ENCODE measurements at regions not wholly inside any gene's neighbourhood (a gene's known extent, or its start where the extent isn't known, plus 50 kb on each side); places are given as distances from the start of the nearest gene placed in this dataset.

DNA sequence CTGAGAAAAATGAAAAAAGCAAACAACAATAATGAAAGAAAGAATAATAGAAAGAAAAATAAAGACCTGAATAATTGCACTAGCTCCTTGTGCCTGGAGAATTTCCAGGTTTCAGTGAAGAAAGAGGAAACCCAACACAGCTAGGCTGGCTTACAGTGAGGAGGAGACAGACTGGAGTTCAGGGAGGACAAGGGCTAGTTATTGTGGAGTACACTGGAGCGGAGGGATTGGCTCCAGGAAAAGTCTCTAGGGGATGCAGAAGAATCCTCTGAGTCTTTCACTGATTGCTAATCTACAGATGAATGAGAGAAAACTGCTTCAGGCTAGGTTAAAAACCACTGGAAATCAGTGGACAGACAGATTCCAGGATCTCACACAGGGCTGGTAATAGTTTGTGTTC is 163.6 kb upstream of the RBMS1 start:
- TF ChIP-seq, protein P1, sequence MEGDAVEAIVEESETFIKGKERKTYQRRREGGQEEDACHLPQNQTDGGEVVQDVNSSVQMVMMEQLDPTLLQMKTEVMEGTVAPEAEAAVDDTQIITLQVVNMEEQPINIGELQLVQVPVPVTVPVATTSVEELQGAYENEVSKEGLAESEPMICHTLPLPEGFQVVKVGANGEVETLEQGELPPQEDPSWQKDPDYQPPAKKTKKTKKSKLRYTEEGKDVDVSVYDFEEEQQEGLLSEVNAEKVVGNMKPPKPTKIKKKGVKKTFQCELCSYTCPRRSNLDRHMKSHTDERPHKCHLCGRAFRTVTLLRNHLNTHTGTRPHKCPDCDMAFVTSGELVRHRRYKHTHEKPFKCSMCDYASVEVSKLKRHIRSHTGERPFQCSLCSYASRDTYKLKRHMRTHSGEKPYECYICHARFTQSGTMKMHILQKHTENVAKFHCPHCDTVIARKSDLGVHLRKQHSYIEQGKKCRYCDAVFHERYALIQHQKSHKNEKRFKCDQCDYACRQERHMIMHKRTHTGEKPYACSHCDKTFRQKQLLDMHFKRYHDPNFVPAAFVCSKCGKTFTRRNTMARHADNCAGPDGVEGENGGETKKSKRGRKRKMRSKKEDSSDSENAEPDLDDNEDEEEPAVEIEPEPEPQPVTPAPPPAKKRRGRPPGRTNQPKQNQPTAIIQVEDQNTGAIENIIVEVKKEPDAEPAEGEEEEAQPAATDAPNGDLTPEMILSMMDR (IDR thresholded peaks at IDR 0.05; ENCODE audit: insufficient read depth, low read length, poor library complexity, severe bottlenecking) = no peak
- DNase-seq (ENCODE audit: extremely low read depth, insufficient read length) = no peak
- Histone ChIP-seq H3K27me3 (replicated peaks; ENCODE audit: control insufficient read depth, insufficient read depth, low read length) (no peaks in the 10 kb centered on the region), H3K4me3 (replicated peaks; ENCODE audit: low read depth, low read length) (no peak overlapping the region), H3K36me3 (ENCODE audit: control insufficient read depth, insufficient read depth, low read length) (no peaks in the 10 kb centered on the region)

DNA sequence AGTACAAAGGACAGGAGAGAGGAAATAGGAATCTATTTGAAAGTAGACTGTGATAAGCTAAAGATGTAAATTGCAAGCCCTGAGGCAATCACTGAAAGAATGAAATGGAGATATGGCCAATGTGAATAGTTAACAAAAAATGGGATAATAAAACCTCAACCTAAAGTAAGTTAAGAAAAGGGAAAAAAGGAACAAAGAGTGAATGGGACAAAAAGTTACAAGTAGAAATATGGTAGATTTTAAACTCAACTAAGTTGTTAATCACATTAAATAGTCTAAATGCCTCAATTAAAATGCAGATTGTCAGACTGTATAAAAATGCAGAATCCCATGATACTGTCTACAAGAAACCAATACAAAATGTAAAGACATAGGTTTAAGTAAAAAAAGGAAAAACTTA is 165.2 kb upstream of the RBMS1 start:
- Histone ChIP-seq H3K4me3 (replicated peaks; ENCODE audit: low read depth, low read length) (no peak overlapping the region), H3K36me3 (ENCODE audit: control insufficient read depth, insufficient read depth, low read length) (no peaks in the 10 kb centered on the region), H3K27me3 (replicated peaks; ENCODE audit: control insufficient read depth, insufficient read depth, low read length) (no peaks in the 10 kb centered on the region)
- DNase-seq (ENCODE audit: extremely low read depth, insufficient read length) = no peak
- TF ChIP-seq, protein P1 (IDR thresholded peaks at IDR 0.05; ENCODE audit: insufficient read depth, low read length, poor library complexity, severe bottlenecking) = no peak

DNA sequence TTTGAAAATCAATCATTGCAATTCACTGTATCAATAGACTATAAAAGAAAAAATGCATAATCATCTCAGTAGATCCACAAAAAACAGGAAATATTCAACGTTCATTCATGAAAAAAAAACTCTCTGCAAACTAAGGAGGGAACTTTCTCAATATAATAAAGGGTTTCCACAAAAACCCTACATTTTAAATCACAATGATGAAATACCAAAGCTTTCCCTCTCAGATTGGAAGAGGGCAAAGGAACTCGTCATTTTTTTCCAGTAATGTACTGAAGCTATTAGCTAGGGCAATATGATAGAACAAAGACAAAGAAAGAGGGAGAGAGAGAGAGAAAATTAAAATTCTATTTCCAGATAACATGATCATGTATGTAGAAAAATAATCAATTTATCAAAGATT is 167.1 kb upstream of the RBMS1 start:
- no peak for DNase-seq (ENCODE audit: extremely low read depth, insufficient read length)
- H3K27me3 ChIP-seq (replicated peaks; ENCODE audit: control insufficient read depth, insufficient read depth, low read length) = no peaks in the 10 kb centered on the region
- TF ChIP-seq, protein P1 (IDR thresholded peaks at IDR 0.05; ENCODE audit: insufficient read depth, low read length, poor library complexity, severe bottlenecking) = no peak
- H3K4me3 ChIP-seq (replicated peaks; ENCODE audit: low read depth, low read length) = no peak overlapping the region
- H3K36me3 ChIP-seq (ENCODE audit: control insufficient read depth, insufficient read depth, low read length) = no peaks in the 10 kb centered on the region

DNA sequence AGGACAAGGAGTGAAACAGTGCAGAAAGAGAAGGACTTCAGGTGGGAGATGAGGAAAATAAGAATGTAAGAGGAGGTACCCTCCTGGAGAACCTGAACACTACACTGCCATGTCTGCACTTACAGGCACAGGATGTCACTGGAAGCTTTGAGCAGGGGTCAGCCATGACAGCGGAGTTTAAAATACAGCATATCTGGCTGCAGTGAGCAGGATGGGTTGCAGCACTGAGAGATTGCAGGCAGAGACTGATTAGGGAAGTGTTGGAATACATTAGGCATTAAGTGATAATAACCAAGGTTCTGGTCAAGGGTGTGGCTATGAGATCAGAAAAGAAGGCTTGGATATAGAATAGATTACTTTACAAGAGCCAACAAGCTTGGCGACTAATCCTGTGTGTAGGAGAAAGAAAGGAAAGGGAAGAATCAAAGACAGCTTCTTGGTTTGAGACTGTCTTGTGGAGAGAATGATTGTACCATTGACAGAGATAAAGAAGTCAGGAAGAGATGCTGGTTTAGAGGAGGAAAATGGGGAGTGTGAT is 171.1 kb upstream of the RBMS1 start:
- H3K27me3 ChIP-seq (replicated peaks; ENCODE audit: control insufficient read depth, insufficient read depth, low read length) = no peaks in the 10 kb centered on the region
- H3K4me3 ChIP-seq (replicated peaks; ENCODE audit: low read depth, low read length) = no peak overlapping the region
- no peaks in the 10 kb centered on the region for H3K36me3 ChIP-seq (ENCODE audit: control insufficient read depth, insufficient read depth, low read length)
- DNase-seq (ENCODE audit: extremely low read depth, insufficient read length) = no peak
- TF ChIP-seq, protein P1 (IDR thresholded peaks at IDR 0.05; ENCODE audit: insufficient read depth, low read length, poor library complexity, severe bottlenecking) = no peak

DNA sequence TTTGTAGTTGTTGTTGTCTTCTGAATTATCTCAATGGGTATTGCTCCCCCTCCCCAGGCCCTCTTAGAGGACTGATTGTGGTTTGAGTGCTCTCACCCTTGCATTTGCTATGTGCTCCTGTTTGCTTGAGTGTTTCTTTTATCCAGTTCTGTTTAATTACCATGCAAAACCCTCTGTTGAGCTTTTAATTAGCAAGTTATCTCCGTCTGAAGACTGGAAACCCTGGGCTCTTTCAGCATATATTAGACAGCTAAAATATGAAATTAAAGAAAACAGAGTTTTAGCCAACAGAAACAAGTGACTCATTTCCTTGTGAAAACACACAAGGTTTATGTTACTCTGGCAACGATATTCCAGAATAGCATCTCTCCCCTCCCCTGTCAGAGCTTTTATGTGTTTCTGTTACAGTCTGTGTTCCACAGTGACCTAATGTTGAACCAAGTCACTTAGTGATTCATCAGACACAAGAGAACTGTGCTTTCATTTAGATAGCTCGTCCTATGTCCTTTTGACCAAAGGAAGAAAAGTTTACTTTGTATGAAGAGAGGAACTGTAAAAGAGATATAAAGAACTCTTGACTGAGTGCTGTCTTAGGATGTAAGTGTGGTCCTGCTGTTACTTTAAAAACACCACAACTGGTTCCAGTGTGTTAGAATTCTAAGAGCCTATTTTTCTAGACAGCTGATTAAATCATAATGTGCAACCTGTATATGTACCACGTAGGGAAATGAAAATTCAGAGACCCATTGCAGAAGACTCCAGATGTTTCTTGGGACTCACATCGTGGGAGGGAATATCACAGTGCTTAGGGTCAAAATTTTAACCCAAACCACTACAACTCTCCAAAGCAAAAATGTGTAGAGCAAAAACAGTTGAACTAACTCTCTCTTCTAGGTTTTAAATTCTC is 172.8 kb upstream of the RBMS1 start:
- H3K4me3 ChIP-seq (replicated peaks; ENCODE audit: low read depth, low read length) = no peak overlapping the region
- H3K36me3 ChIP-seq (ENCODE audit: control insufficient read depth, insufficient read depth, low read length) = no peaks in the 10 kb centered on the region
- TF ChIP-seq, protein P1 (IDR thresholded peaks at IDR 0.05; ENCODE audit: insufficient read depth, low read length, poor library complexity, severe bottlenecking) = no peak
- DNase-seq (ENCODE audit: extremely low read depth, insufficient read length) = peak; percentile 21
- no peaks in the 10 kb centered on the region for H3K27me3 ChIP-seq (replicated peaks; ENCODE audit: control insufficient read depth, insufficient read depth, low read length)
